Skeletal muscle cell (primary cell): ENCODE measurements at regions not wholly inside any gene's neighbourhood (a gene's known extent, or its start where the extent isn't known, plus 50 kb on each side); places are given as distances from the start of the nearest gene placed in this dataset.
"Not testable (repeated sequence)": the region's sequence is repeated elsewhere in the genome, so short reads cannot be mapped to it uniquely, and the experiment has no call there.

Source experiments
- DNase-seq: peaks from one replicate; pipeline ENCODE4 v3.0.0-alpha.2; 2010; ENCODE audit warnings: low read depth
- H3K4me3 ChIP-seq: 2 replicates; pipeline ENCODE4 v1.5.1; 2011; ENCODE audit warnings: low read depth, mild to moderate bottlenecking, control low read depth, low read length, moderate library complexity

GRCh38 chr16:59124056-59124455, 389.9 kb upstream of the GOT2 start:
- DNase-seq: no peak

GRCh38 chr16:59123479-59123878, 389.4 kb upstream of the GOT2 start:
- DNase-seq: no peak
- H3K4me3 ChIP-seq: no peak overlapping the region

More at GRCh38 chr16:59124056-59124455, 389.9 kb upstream of the GOT2 start:
- no peak overlapping the region for H3K4me3 ChIP-seq

GRCh38 chr16:59122262-59122537, 388.1 kb upstream of the GOT2 start:
- no peak overlapping the region for H3K4me3 ChIP-seq
- no peak for DNase-seq

- no peak overlapping the region for H3K4me3 ChIP-seq
- DNase-seq: no peak
Observed at GRCh38 chr16:59121411-59122261, 387.5 kb upstream of the GOT2 start.

GRCh38 chr16:59116744-59117143, 382.6 kb upstream of the GOT2 start:
- H3K4me3 ChIP-seq: no peak overlapping the region

GRCh38 chr16:59114790-59115189, 380.7 kb upstream of the GOT2 start:
- no peak overlapping the region for H3K4me3 ChIP-seq
- no peak for DNase-seq

More at GRCh38 chr16:59116744-59117143, 382.6 kb upstream of the GOT2 start:
- DNase-seq: no peak

GRCh38 chr16:59113004-59113670, 379.0 kb upstream of the GOT2 start:
- no peak for DNase-seq
- no peak overlapping the region for H3K4me3 ChIP-seq

- no peak overlapping the region for H3K4me3 ChIP-seq
- no peak for DNase-seq
Observed at GRCh38 chr16:59111280-59111679, 377.2 kb upstream of the GOT2 start.

GRCh38 chr16:59108374-59108773, 374.3 kb upstream of the GOT2 start:
- no peak for DNase-seq
- no peak overlapping the region for H3K4me3 ChIP-seq

GRCh38 chr16:59096682-59097081, 362.6 kb upstream of the GOT2 start:
- DNase-seq, H3K4me3 ChIP-seq: not testable (repeated sequence)

GRCh38 chr16:59090541-59090940, 356.4 kb upstream of the GOT2 start:
- no peak overlapping the region for H3K4me3 ChIP-seq
- DNase-seq: no peak

GRCh38 chr16:59088431-59088830, 354.3 kb upstream of the GOT2 start:
- no peak for DNase-seq
- H3K4me3 ChIP-seq: no peak overlapping the region

- H3K4me3 ChIP-seq: no peak overlapping the region
- DNase-seq: no peak
Observed at GRCh38 chr16:59087641-59088040, 353.5 kb upstream of the GOT2 start.

GRCh38 chr16:59067205-59067604, 333.1 kb upstream of the GOT2 start:
- H3K4me3 ChIP-seq: no peak overlapping the region
- no peak for DNase-seq

- peak; percentile 37 for DNase-seq
- no peak overlapping the region for H3K4me3 ChIP-seq
Observed at GRCh38 chr16:59060207-59060606, 326.1 kb upstream of the GOT2 start.

- no peak for DNase-seq
- H3K4me3 ChIP-seq: no peak overlapping the region
Observed at GRCh38 chr16:59058250-59058649, 324.1 kb upstream of the GOT2 start.

GRCh38 chr16:59053911-59054310, 319.8 kb upstream of the GOT2 start:
- no peak for DNase-seq
- H3K4me3 ChIP-seq: no peak overlapping the region

- no peak for DNase-seq
Observed at GRCh38 chr16:59052231-59052630, 318.1 kb upstream of the GOT2 start.

GRCh38 chr16:59048876-59049275, 314.8 kb upstream of the GOT2 start:
- DNase-seq: no peak
- no peak overlapping the region for H3K4me3 ChIP-seq

More at GRCh38 chr16:59052231-59052630, 318.1 kb upstream of the GOT2 start:
- H3K4me3 ChIP-seq: no peak overlapping the region

- no peak overlapping the region for H3K4me3 ChIP-seq
- DNase-seq: no peak
Observed at GRCh38 chr16:59047114-59047513, 313.0 kb upstream of the GOT2 start.

- no peak overlapping the region for H3K4me3 ChIP-seq
- peak; percentile 26 for DNase-seq
Observed at GRCh38 chr16:59046335-59046734, 312.2 kb upstream of the GOT2 start.
